ENCODE measurements at regions not wholly inside any gene's neighbourhood (a gene's known extent, or its start where the extent isn't known, plus 50 kb on each side); places are given as distances from the start of the nearest gene placed in this dataset.

GRCh38 chrX:30156009-30156408 is 59.4 kb upstream of the MAGEB2 start:
- no peak for DNase-seq
- WGBS (ENCODE audit: low lambda C conversion rate) = 8% methylated on average over 2 of the region's 2 CpGs
- Histone ChIP-seq H4K20me1 (ENCODE audit: insufficient read depth) (no peaks in the 10 kb centered on the region), H3K9me2 (no peaks in the 10 kb centered on the region), H3F3A (replicated peaks; ENCODE audit: insufficient read depth) (no peaks in the 10 kb centered on the region), H3K4me2 (no peak overlapping the region), H3K4me1 (ENCODE audit: control insufficient read depth in 1 of 2, insufficient read depth in 2 of 2, low read depth in 1 of 2, low read length in 1 of 2) (no peaks in the 10 kb centered on the region), H3K36me3 (replicated peaks in 1 of 2; ENCODE audit: control insufficient read depth in 1 of 2, insufficient read depth in 2 of 2, low read length in 1 of 2) (no peaks in the 10 kb centered on the region), H3K27me3 (ENCODE audit: insufficient read depth) (no peaks in the 10 kb centered on the region; the same call in 1 of the 2 replicates), H3K27ac (ENCODE audit: low read depth in 2 of 2, low read length in 1 of 2) (no peak overlapping the region), H3K4me3 (ENCODE audit: low read depth in 2 of 2, low read length in 1 of 2) (no peak overlapping the region), H2AFZ (ENCODE audit: low read depth) (no peak overlapping the region), H3K79me2 (ENCODE audit: insufficient read depth) (no peaks in the 10 kb centered on the region), H3K9me3 (no peaks in the 10 kb centered on the region), H3K9ac (no peak overlapping the region)
- ChIA-PET CTCF (no interaction called here), POLR2A (no interaction called here)
- TF ChIP-seq RFX5 (IDR thresholded peaks at IDR 0.05; ENCODE audit: low read length) (no peak), GATA2 (CRISPR knock-in tag; IDR thresholded peaks at IDR 0.05) (no peak), FOXJ3 (CRISPR knock-in tag; IDR thresholded peaks at IDR 0.05) (no peak), PBX3 (IDR thresholded peaks at IDR 0.05) (no peak), NRF1 (IDR thresholded peaks at IDR 0.05; ENCODE audit: low read depth, low read length) (no peak), CTCF (IDR thresholded peaks at IDR 0.05) (no peak), FOSL2 (IDR thresholded peaks at IDR 0.05; ENCODE audit: borderline replicate concordance, low read depth) (no peak), MEF2A (IDR thresholded peaks at IDR 0.05; ENCODE audit: borderline replicate concordance, low read depth) (no peak), MXI1 (IDR thresholded peaks at IDR 0.05; ENCODE audit: low read depth, low read length) (no peak)

GRCh38 chrX:30156880-30157560 is 58.3 kb upstream of the MAGEB2 start:
- TF ChIP-seq ELF1 (IDR thresholded peaks at IDR 0.05) (no peak), SIN3A (IDR thresholded peaks at IDR 0.05; ENCODE audit: borderline replicate concordance, low read depth, low read length) (no peak), YY1 (IDR thresholded peaks at IDR 0.05; ENCODE audit: low read depth) (no peak), FOXM1 (IDR thresholded peaks at IDR 0.05; ENCODE audit: low read depth) (no peak), USF1 (IDR thresholded peaks at IDR 0.05; ENCODE audit: borderline replicate concordance, low read depth) (no peak), IRF3 (IDR thresholded peaks at IDR 0.05; ENCODE audit: low read depth, low read length) (no peak), CHD2 (IDR thresholded peaks at IDR 0.05; ENCODE audit: low read length, partially characterized antibody) (no peak), GABPA (IDR thresholded peaks at IDR 0.05; ENCODE audit: low read depth) (no peak), POLR2AphosphoS5 (IDR thresholded peaks at IDR 0.05; ENCODE audit: low read depth, low read length) (no peak), PBX3 (IDR thresholded peaks at IDR 0.05) (no peak), RCOR1 (IDR thresholded peaks at IDR 0.05; ENCODE audit: low read length) (no peak), MAX (IDR thresholded peaks at IDR 0.05; ENCODE audit: low read depth) (no peak), MXI1 (IDR thresholded peaks at IDR 0.05; ENCODE audit: low read depth, low read length) (no peak)
- H4K20me1 ChIP-seq (ENCODE audit: insufficient read depth) = no peaks in the 10 kb centered on the region
- no peak overlapping the region for H3K27ac ChIP-seq (ENCODE audit: low read depth in 2 of 2, low read length in 1 of 2)
- H3F3A ChIP-seq (replicated peaks; ENCODE audit: insufficient read depth) = no peaks in the 10 kb centered on the region
- WGBS (ENCODE audit: low lambda C conversion rate) = 6% methylated on average over 4 of the region's 4 CpGs
- no peak overlapping the region for H3K4me3 ChIP-seq (ENCODE audit: low read depth in 2 of 2, low read length in 1 of 2)
- CTCF ChIA-PET = no interaction called here
- POLR2A ChIA-PET = no interaction called here
- DNase-seq = no peak
- no peak overlapping the region for H2AFZ ChIP-seq (ENCODE audit: low read depth)
- H3K9me2 ChIP-seq = no peaks in the 10 kb centered on the region
- no peaks in the 10 kb centered on the region for H3K9me3 ChIP-seq
- H3K36me3 ChIP-seq (replicated peaks in 1 of 2; ENCODE audit: control insufficient read depth in 1 of 2, insufficient read depth in 2 of 2, low read length in 1 of 2) = no peaks in the 10 kb centered on the region
- H3K4me2 ChIP-seq = no peak overlapping the region
- H3K9ac ChIP-seq = no peak overlapping the region
- no peaks in the 10 kb centered on the region; the same call in 1 of the 2 replicates for H3K27me3 ChIP-seq (ENCODE audit: insufficient read depth)
- no peaks in the 10 kb centered on the region for H3K79me2 ChIP-seq (ENCODE audit: insufficient read depth)
- no peaks in the 10 kb centered on the region for H3K4me1 ChIP-seq (ENCODE audit: control insufficient read depth in 1 of 2, insufficient read depth in 2 of 2, low read depth in 1 of 2, low read length in 1 of 2)

Measured in SK-N-SH (cell line).